Kidney tubule cell (primary cell): ENCODE measurements at regions not wholly inside any gene's neighbourhood (a gene's known extent, or its start where the extent isn't known, plus 50 kb on each side); places are given as distances from the start of the nearest gene placed in this dataset.
A peak's percentile ranks its signal among the peaks of the same experiment; 100 is the strongest.

Source experiments
- DNase-seq: peaks from one replicate; pipeline ENCODE4 v3.0.0-alpha.2; 2018; ENCODE audit warnings: low spot score

- no peak for DNase-seq
These were observed 151.6 kb upstream of the PRSS58 start for GRCh38 chr7:142409471-142409870.

DNA sequence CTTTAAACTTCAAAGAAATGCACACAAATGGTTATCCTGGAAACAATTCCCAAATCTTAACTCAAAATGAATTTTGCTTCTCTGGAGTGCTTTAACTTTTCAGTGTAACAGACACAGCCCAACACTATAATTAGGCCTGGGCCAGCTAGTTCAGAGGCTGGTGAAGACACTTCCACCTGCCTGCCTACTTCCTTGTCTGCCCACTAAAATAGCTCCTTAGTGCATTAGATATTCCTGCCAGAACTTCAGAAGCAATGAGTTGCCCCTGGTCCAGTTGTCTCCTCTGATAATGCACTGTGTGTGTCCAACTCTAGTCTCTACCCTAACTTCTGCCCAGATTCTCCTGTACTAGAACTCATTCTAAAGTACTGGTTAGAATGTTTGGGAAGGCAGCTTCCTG, 150.9 kb upstream of the PRSS58 start:
- no peak for DNase-seq

GRCh38 chr7:142407939-142408570, 150.2 kb upstream of the PRSS58 start:
- DNase-seq, result no peak

GRCh38 chr7:142405122-142405765, 147.4 kb upstream of the PRSS58 start:
- DNase-seq, result peak; percentile 60

- no peak for DNase-seq
These were observed 144.1 kb upstream of the PRSS58 start for GRCh38 chr7:142401951-142402350.

GRCh38 chr7:142400042-142400533, 142.2 kb upstream of the PRSS58 start:
- no peak for DNase-seq

DNA sequence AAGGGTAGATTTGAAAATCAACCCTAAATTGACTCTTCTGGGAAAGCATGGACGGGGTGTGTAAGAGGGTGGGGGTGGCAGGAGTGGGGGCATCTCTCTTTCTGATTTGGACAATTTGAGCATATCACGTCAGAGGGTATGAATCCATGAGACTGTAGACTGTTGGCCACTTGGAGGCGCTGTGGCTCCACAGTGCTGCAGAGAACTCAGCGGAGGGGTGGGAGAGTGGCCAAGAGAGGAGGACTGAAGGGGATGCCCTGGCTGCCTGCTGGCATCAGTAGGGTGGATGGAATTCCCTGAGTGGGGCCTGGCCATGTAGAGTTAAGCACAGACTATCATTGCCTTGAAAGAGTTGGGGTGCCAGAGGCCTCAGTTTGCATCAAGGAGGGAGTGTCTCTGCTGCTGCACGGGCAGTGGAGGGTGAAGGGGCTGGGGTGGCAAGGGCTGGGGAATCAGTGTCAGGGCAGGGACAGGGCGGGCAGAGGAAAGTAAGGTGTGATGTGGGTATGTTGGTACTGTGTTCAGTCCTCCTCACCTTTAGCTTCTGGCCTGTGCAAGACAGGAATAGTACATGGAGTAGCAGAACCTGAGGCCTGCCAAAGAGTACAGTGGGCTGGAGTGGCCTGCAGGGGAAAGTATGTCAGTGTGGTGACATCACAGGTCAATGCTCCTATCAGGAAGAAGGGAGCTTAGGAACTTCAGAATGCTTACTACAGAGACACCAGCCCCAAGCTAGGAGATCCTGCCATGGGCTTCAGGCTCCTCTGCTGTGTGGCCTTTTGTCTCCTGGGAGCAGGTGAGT, 133.5 kb upstream of the PRSS58 start:
- no peak for DNase-seq

DNA sequence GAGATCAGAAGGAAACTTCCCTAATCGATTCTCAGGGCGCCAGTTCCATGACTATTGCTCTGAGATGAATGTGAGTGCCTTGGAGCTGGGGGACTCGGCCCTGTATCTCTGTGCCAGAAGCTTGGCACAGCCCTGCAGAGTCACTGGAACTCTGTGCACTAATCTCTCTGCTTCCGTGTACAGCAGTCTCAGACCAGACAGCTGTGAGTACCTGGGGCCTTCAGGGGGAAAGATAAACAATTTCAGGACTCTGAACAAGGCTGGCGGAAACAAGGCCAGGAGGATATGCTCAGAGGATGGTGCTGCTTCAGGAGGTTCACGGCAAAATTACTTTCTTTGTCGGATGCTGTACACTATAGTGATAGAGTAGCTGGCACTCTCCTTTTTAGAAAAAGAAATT, 131.7 kb upstream of the PRSS58 start:
- DNase-seq, result no peak

GRCh38 chr7:142385491-142386340, 127.9 kb upstream of the PRSS58 start:
- DNase-seq, result peak; percentile 78

DNA sequence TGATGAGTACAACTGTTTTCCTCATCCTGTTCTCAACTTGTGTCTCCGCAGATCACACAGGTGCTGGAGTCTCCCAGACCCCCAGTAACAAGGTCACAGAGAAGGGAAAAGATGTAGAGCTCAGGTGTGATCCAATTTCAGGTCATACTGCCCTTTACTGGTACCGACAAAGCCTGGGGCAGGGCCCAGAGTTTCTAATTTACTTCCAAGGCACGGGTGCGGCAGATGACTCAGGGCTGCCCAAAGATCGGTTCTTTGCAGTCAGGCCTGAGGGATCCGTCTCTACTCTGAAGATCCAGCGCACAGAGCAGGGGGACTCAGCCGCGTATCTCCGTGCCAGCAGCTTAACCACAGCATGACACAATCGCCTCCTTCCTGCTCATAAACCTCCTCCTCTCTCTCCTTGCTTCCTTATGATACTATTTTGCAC, 126.7 kb upstream of the PRSS58 start:
- peak; percentile 88 for DNase-seq

GRCh38 chr7:142383841-142384492, 126.1 kb upstream of the PRSS58 start:
- DNase-seq, result peak; percentile 64

DNA sequence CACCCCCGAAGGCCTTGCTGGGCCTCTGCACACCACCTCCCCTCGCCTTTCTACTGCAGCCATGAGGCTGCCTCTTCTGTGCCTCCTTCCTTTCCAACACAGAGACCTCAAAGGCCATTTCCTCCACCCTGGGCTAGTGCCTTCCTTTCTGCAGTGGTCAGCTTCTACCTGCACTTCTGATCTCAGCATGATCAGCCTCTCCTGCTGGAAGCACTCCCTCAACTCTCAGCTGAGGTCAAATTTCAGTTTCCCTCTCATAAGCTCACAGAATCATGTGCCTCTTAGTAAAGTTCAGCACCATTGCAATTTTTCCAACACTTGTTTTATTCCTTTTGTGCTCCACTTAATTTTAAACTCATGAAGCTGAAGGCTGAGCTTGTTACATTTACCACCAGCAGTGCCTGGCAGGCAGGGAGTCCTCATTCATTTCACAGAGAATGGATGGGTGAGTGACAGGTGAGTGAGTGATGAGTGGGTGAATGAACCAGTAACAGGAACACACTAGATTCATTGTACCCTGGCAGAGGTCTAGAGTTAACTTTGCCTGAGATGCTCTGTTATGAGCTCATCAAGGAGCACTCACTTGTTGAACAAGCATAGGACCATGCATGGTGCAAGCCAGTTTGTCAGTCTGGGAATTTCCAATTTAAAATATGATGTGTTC, 124.0 kb upstream of the PRSS58 start:
- peak; percentile 89 for DNase-seq

GRCh38 chr7:142380069-142380468, 122.2 kb upstream of the PRSS58 start:
- DNase-seq, result no peak

DNA sequence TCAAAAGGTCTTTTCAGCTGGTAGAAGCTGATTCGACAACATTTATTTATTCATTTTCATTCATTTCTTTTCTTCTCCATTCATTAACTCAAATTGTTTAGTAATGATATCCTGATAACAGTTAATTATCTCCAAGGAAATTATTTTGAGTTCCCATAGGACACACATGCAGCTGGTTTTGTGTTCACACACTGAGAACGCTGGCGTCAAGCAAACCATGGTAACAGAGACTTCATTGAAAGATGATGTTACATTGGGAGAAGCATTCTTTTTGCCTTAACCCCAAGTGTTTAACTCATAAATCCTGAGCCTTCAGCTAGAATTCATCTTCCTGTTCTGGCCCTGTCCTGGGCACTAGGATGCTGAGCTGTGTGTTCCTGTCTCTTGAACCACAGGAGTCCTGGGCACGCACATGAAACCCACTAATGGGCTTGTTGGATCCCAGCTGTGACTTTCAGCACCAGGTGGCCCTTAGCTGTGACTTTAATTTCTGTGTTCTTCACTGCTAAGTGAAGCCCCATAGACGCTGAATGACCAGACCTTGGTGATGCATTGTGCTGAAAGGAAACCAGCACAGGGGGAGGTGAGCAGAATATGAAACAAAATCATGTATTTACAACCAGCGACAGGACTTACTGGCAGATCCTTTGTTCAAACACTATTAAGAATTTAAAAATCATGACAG, 121.5 kb upstream of the PRSS58 start:
- no peak for DNase-seq

GRCh38 chr7:142377567-142377966, 119.7 kb upstream of the PRSS58 start:
- no peak for DNase-seq

DNA sequence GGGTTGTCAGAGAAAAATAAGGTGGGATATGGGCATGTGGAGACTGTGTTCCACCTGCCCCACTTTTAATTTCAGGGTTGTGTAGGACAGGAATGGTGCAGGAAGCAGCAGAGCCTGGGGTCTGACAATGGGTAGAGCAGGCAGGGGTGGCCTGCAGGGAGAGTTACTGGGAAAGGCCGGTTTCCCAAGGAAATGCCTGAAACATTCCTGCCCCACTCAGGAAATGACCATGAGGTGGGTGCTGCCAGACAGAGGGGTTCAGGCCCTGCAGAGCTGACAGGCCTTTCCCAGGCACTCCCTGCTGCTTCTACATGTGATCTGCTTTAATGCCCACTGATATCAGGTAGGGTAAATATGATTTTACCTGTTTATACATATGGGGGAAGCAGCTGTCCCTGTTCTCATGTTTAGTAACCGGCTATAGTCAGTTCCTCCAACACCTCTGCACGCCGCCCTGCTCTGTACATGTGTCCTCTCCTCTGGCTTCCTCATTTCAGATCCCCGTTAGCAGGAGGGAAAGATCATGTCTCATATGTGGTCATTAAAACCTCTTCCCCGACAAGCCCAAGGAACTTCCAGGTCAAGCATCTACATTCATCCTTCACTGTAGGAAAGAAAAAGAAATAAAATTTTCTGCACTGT, 118.6 kb upstream of the PRSS58 start:
- no peak for DNase-seq

GRCh38 chr7:142375710-142376313, 118.0 kb upstream of the PRSS58 start:
- DNase-seq, result peak; percentile 83

- DNase-seq, result no peak
These were observed 114.9 kb upstream of the PRSS58 start for GRCh38 chr7:142372727-142373126.
